Fibroblast of villous mesenchyme (primary cell): ENCODE measurements at regions not wholly inside any gene's neighbourhood (a gene's known extent, or its start where the extent isn't known, plus 50 kb on each side); places are given as distances from the start of the nearest gene placed in this dataset.

Experiments
- DNase-seq: peaks from one replicate; pipeline ENCODE4 v3.0.0-alpha.2; 2010; ENCODE audit warnings: low read depth
- H3K4me3 ChIP-seq: 2 replicates; pipeline ENCODE4 v1.5.1; 2011; ENCODE audit warnings: low read depth, mild to moderate bottlenecking, low read length
- CTCF ChIP-seq: IDR thresholded peaks from 2 replicates; pipeline ENCODE4 v1.5.1; 2012; ENCODE audit warnings: low read depth, mild to moderate bottlenecking, low read length; ENCODE audit not compliant: insufficient read depth

- TF ChIP-seq CTCF = no peak
- H3K4me3 ChIP-seq = no peak overlapping the region
- no peak for DNase-seq
These were observed 184.2 kb downstream of the KDR start for GRCh38 chr4:54940996-54941865.

GRCh38 chr4:54937501-54937900, 187.9 kb downstream of the KDR start:
- DNase-seq = no peak
- TF ChIP-seq CTCF = no peak

GRCh38 chr4:54933579-54933978, 191.8 kb downstream of the KDR start:
- DNase-seq = no peak
- no peak for TF ChIP-seq CTCF

More at GRCh38 chr4:54937501-54937900, 187.9 kb downstream of the KDR start:
- H3K4me3 ChIP-seq = no peak overlapping the region

GRCh38 chr4:54930226-54930625, 195.2 kb downstream of the KDR start:
- no peak overlapping the region for H3K4me3 ChIP-seq
- no peak for DNase-seq
- no peak for TF ChIP-seq CTCF

More at GRCh38 chr4:54933579-54933978, 191.8 kb downstream of the KDR start:
- H3K4me3 ChIP-seq = no peak overlapping the region

- TF ChIP-seq CTCF = no peak
- H3K4me3 ChIP-seq = no peak overlapping the region
- DNase-seq = no peak
These were observed 195.9 kb downstream of the KDR start for GRCh38 chr4:54929459-54929858.

GRCh38 chr4:54924891-54925290, 200.5 kb downstream of the KDR start:
- TF ChIP-seq CTCF = no peak
- no peak for DNase-seq
- H3K4me3 ChIP-seq = no peak overlapping the region

GRCh38 chr4:54915276-54915675, 210.1 kb downstream of the KDR start:
- no peak for TF ChIP-seq CTCF

More at GRCh38 chr4:54915276-54915675, 210.1 kb downstream of the KDR start:
- no peak overlapping the region for H3K4me3 ChIP-seq
- no peak for DNase-seq
